Mesodermal cell (in vitro differentiated cells): ENCODE measurements at regions not wholly inside any gene's neighbourhood (a gene's known extent, or its start where the extent isn't known, plus 50 kb on each side); places are given as distances from the start of the nearest gene placed in this dataset.

Experiments
- H3K27ac ChIP-seq: 2 replicates; pipeline ENCODE4 v1.7.0; 2013; ENCODE audit warnings: mild to moderate bottlenecking, low read depth, low read length, moderate library complexity; ENCODE audit not compliant: severe bottlenecking
- H3K36me3 ChIP-seq: 2 replicates; pipeline ENCODE4 v1.7.1; 2013; ENCODE audit warnings: mild to moderate bottlenecking, low read length, moderate library complexity; ENCODE audit not compliant: control insufficient read depth, insufficient read depth
- H3K4me1 ChIP-seq: one replicate; pipeline ENCODE4 v1.7.1; 2013; ENCODE audit warnings: mild to moderate bottlenecking, low read length; ENCODE audit not compliant: insufficient read depth, control insufficient read depth, poor library complexity, severe bottlenecking
- H3K4me3 ChIP-seq: 2 replicates; pipeline ENCODE4 v1.7.0; 2013; ENCODE audit warnings: low read length, control low read depth, mild to moderate bottlenecking; ENCODE audit not compliant: insufficient read depth, poor library complexity, severe bottlenecking; ENCODE audit errors: extremely low read depth
- H3K9me3 ChIP-seq: 2 replicates; pipeline ENCODE4 v1.7.1; 2013; ENCODE audit warnings: mild to moderate bottlenecking, low read length, moderate library complexity; ENCODE audit not compliant: control insufficient read depth
- WGBS, 2 experiments: methylation state at CpG; one replicate each; pipeline ENCODE4 v1.1.5; 2013; ENCODE audit warnings: missing lambda C conversion rate in 2 of 2; ENCODE audit not compliant: insufficient coverage in 2 of 2; 5-methylcytosine and 5-hydroxymethylcytosine counted together

GRCh38 chr10:83654689-83655088 is 484.6 kb upstream of the GHITM start:
- Histone ChIP-seq H3K4me3 (no peak overlapping the region), H3K27ac (no peak overlapping the region), H3K9me3 (no peaks in the 10 kb centered on the region), H3K4me1 (no peaks in the 10 kb centered on the region), H3K36me3 (no peaks in the 10 kb centered on the region)
- WGBS, 2 experiments = 83 to 100% methylated on average over 1 of the region's 2 CpGs

- Histone ChIP-seq H3K27ac (no peak overlapping the region), H3K4me3 (no peak overlapping the region), H3K36me3 (no peaks in the 10 kb centered on the region), H3K4me1 (no peaks in the 10 kb centered on the region), H3K9me3 (no peaks in the 10 kb centered on the region)
Observed at GRCh38 chr10:83656924-83657323, 482.4 kb upstream of the GHITM start.

- H3K4me1 ChIP-seq = no peaks in the 10 kb centered on the region
- H3K4me3 ChIP-seq = no peak overlapping the region
- no peaks in the 10 kb centered on the region for H3K9me3 ChIP-seq
- no peaks in the 10 kb centered on the region for H3K36me3 ChIP-seq
- no peak overlapping the region for H3K27ac ChIP-seq
Observed at GRCh38 chr10:83657487-83657886, 481.8 kb upstream of the GHITM start.

GRCh38 chr10:83663918-83664317 is 475.4 kb upstream of the GHITM start:
- 89% methylated on average over 3 of the region's 3 CpGs; no CpG with 5 or more reads in 1 of the 2 experiments for WGBS, 2 experiments
- no peak overlapping the region for H3K27ac ChIP-seq
- no peaks in the 10 kb centered on the region for H3K36me3 ChIP-seq
- no peaks in the 10 kb centered on the region for H3K9me3 ChIP-seq
- H3K4me3 ChIP-seq = no peak overlapping the region
- no peaks in the 10 kb centered on the region for H3K4me1 ChIP-seq

GRCh38 chr10:83666762-83667161 is 472.5 kb upstream of the GHITM start:
- H3K9me3 ChIP-seq = no peaks in the 10 kb centered on the region
- H3K27ac ChIP-seq = no peak overlapping the region
- WGBS, 2 experiments = 93 to 97% methylated on average over 3 of the region's 3 CpGs
- H3K4me1 ChIP-seq = no peaks in the 10 kb centered on the region
- H3K36me3 ChIP-seq = no peaks in the 10 kb centered on the region
- H3K4me3 ChIP-seq = no peak overlapping the region

- H3K36me3 ChIP-seq = no peaks in the 10 kb centered on the region
- no peak overlapping the region for H3K27ac ChIP-seq
- H3K4me3 ChIP-seq = no peak overlapping the region
- WGBS, 2 experiments = no CpG with 5 or more reads among the region's 1 CpG
- no peaks in the 10 kb centered on the region for H3K9me3 ChIP-seq
- H3K4me1 ChIP-seq = no peaks in the 10 kb centered on the region
Observed at GRCh38 chr10:83667594-83667993, 471.7 kb upstream of the GHITM start.

- H3K4me1 ChIP-seq = peaks cover 5% of the 10 kb centered on the region
- WGBS, 2 experiments = 88 to 95% methylated on average over 3 of the region's 3 CpGs
- H3K36me3 ChIP-seq = no peaks in the 10 kb centered on the region
- no peak overlapping the region for H3K27ac ChIP-seq
- H3K9me3 ChIP-seq = no peaks in the 10 kb centered on the region
- no peak overlapping the region for H3K4me3 ChIP-seq
Observed at GRCh38 chr10:83673316-83673715, 466.0 kb upstream of the GHITM start.

- Histone ChIP-seq H3K36me3 (no peaks in the 10 kb centered on the region), H3K9me3 (no peaks in the 10 kb centered on the region)
- 51 to 66% methylated on average over 2 to 3 of the region's 4 CpGs for WGBS, 2 experiments
Observed at GRCh38 chr10:83677795-83678194, 461.5 kb upstream of the GHITM start.

GRCh38 chr10:83678850-83679249 is 460.5 kb upstream of the GHITM start:
- no peak overlapping the region for H3K4me3 ChIP-seq
- H3K9me3 ChIP-seq = no peaks in the 10 kb centered on the region
- peaks cover 7% of the 10 kb centered on the region for H3K4me1 ChIP-seq
- no peak overlapping the region for H3K27ac ChIP-seq
- 93 to 95% methylated on average over 2 of the region's 3 CpGs for WGBS, 2 experiments
- H3K36me3 ChIP-seq = no peaks in the 10 kb centered on the region

More at GRCh38 chr10:83677795-83678194, 461.5 kb upstream of the GHITM start:
- peaks cover 7% of the 10 kb centered on the region for H3K4me1 ChIP-seq
- H3K4me3 ChIP-seq = no peak overlapping the region
- H3K27ac ChIP-seq = no peak overlapping the region

- 68 to 83% methylated on average over 2 to 3 of the region's 7 CpGs for WGBS, 2 experiments
Observed at GRCh38 chr10:83680470-83680891, 458.8 kb upstream of the GHITM start.

GRCh38 chr10:83682414-83682813 is 456.9 kb upstream of the GHITM start:
- 89 to 100% methylated on average over 1 of the region's 2 CpGs for WGBS, 2 experiments
- H3K36me3 ChIP-seq = no peaks in the 10 kb centered on the region
- no peak overlapping the region for H3K4me3 ChIP-seq
- H3K27ac ChIP-seq = no peak overlapping the region
- H3K4me1 ChIP-seq = peaks cover 7% of the 10 kb centered on the region
- H3K9me3 ChIP-seq = no peaks in the 10 kb centered on the region

More at GRCh38 chr10:83680470-83680891, 458.8 kb upstream of the GHITM start:
- Histone ChIP-seq H3K4me1 (peaks cover 7% of the 10 kb centered on the region), H3K4me3 (no peak overlapping the region), H3K27ac (no peak overlapping the region), H3K9me3 (no peaks in the 10 kb centered on the region), H3K36me3 (no peaks in the 10 kb centered on the region)

- Histone ChIP-seq H3K36me3 (no peaks in the 10 kb centered on the region), H3K4me1 (no peaks in the 10 kb centered on the region), H3K27ac (no peak overlapping the region), H3K9me3 (no peaks in the 10 kb centered on the region), H3K4me3 (no peak overlapping the region)
- 83 to 87% methylated on average over 3 to 5 of the region's 5 CpGs for WGBS, 2 experiments
Observed at GRCh38 chr10:83685458-83685857, 453.9 kb upstream of the GHITM start.
